IPS DF 6.9 (cell line): ENCODE measurements at regions not wholly inside any gene's neighbourhood (a gene's known extent, or its start where the extent isn't known, plus 50 kb on each side); places are given as distances from the start of the nearest gene placed in this dataset.
"Not testable (repeated sequence)": the region's sequence is repeated elsewhere in the genome, so short reads cannot be mapped to it uniquely, and the experiment has no call there.

Experiments
- DNase-seq: peaks from one replicate; pipeline ENCODE4 v3.0.0-alpha.2; 2013; ENCODE audit warnings: low read depth, low spot score
- H3K27ac ChIP-seq: one replicate; pipeline ENCODE4 v1.5.1; 2013; ENCODE audit warnings: low read length, control low read depth
- H3K27me3 ChIP-seq: 2 replicates; pipeline ENCODE4 v1.6.1; 2013; ENCODE audit warnings: mild to moderate bottlenecking, low read length; ENCODE audit not compliant: control insufficient read depth, insufficient read depth
- H3K36me3 ChIP-seq: 2 replicates; pipeline ENCODE4 v1.6.1; 2013; ENCODE audit warnings: low read length; ENCODE audit not compliant: control insufficient read depth, insufficient read depth
- H3K4me1 ChIP-seq: 2 replicates; pipeline ENCODE4 v1.6.1; 2013; ENCODE audit warnings: low read length; ENCODE audit not compliant: control insufficient read depth, insufficient read depth
- H3K4me3 ChIP-seq: 2 replicates; pipeline ENCODE4 v1.5.1; 2013; ENCODE audit warnings: mild to moderate bottlenecking, low read length
- H3K9me3 ChIP-seq: 2 replicates; pipeline ENCODE4 v1.6.1; 2013; ENCODE audit warnings: low read length, inconsistent platforms; ENCODE audit not compliant: control insufficient read depth, insufficient read depth
- WGBS: extraction: QIAGEN DNeasy Blood & Tissue Kit; methylation state at CpG from one replicate; pipeline ENCODE4 v1.1.7; 2013; ENCODE audit warnings: mixed read lengths, missing lambda C conversion rate; ENCODE audit not compliant: insufficient read length, insufficient coverage; 5-methylcytosine and 5-hydroxymethylcytosine counted together

GRCh38 chr2:116269040-116269439 is 1545.5 kb upstream of the DDX18 start:
- Histone ChIP-seq H3K9me3 (no peaks in the 10 kb centered on the region), H3K27me3 (no peaks in the 10 kb centered on the region), H3K27ac (no peak overlapping the region), H3K4me1 (no peaks in the 10 kb centered on the region), H3K36me3 (no peaks in the 10 kb centered on the region), H3K4me3 (no peak overlapping the region)
- no CpG with 5 or more reads among the region's 13 CpGs for WGBS
- no peak for DNase-seq

- Histone ChIP-seq H3K27me3 (no peaks in the 10 kb centered on the region), H3K36me3 (no peaks in the 10 kb centered on the region), H3K27ac (no peak overlapping the region), H3K9me3 (no peaks in the 10 kb centered on the region), H3K4me3 (no peak overlapping the region), H3K4me1 (no peaks in the 10 kb centered on the region)
- WGBS: no CpG with 5 or more reads among the region's 1 CpG
- DNase-seq: no peak
These were observed 1510.2 kb upstream of the DDX18 start for GRCh38 chr2:116304328-116304727.

GRCh38 chr2:116317111-116317510 is 1497.4 kb upstream of the DDX18 start:
- Histone ChIP-seq H3K4me3 (no peak overlapping the region), H3K27ac (no peak overlapping the region), H3K27me3 (no peaks in the 10 kb centered on the region), H3K9me3 (no peaks in the 10 kb centered on the region), H3K4me1 (peaks cover 2% of the 10 kb centered on the region; the same call in 1 of the 2 replicates), H3K36me3 (no peaks in the 10 kb centered on the region)
- no CpG with 5 or more reads among the region's 2 CpGs for WGBS
- no peak for DNase-seq

- no CpG with 5 or more reads among the region's 8 CpGs for WGBS
- H3K4me1 ChIP-seq, H3K27me3 ChIP-seq: not testable (repeated sequence)
These were observed 1495.9 kb upstream of the DDX18 start for GRCh38 chr2:116318551-116318950.

GRCh38 chr2:116319001-116319400 is 1495.5 kb upstream of the DDX18 start:
- Histone ChIP-seq H3K9me3 (no peaks in the 10 kb centered on the region), H3K27me3 (no peaks in the 10 kb centered on the region), H3K4me3 (no peak overlapping the region), H3K36me3 (no peaks in the 10 kb centered on the region), H3K4me1 (peaks cover 2% of the 10 kb centered on the region; the same call in 1 of the 2 replicates), H3K27ac (no peak overlapping the region)
- no CpG with 5 or more reads among the region's 1 CpG for WGBS
- DNase-seq: no peak

More at GRCh38 chr2:116318551-116318950, 1495.9 kb upstream of the DDX18 start:
- H3K36me3 ChIP-seq, H3K9me3 ChIP-seq, H3K27ac ChIP-seq, H3K4me3 ChIP-seq, DNase-seq: not testable (repeated sequence)

- H3K27ac ChIP-seq: no peak overlapping the region
- DNase-seq: peak; percentile 22
- no peaks in the 10 kb centered on the region for H3K27me3 ChIP-seq
- H3K4me1 ChIP-seq: peaks cover 2% of the 10 kb centered on the region; the same call in 1 of the 2 replicates
- H3K36me3 ChIP-seq: no peaks in the 10 kb centered on the region
- H3K4me3 ChIP-seq: no peak overlapping the region
- no peaks in the 10 kb centered on the region for H3K9me3 ChIP-seq
These were observed 1494.6 kb upstream of the DDX18 start for GRCh38 chr2:116319935-116320334.

GRCh38 chr2:116329280-116329679 is 1485.2 kb upstream of the DDX18 start:
- Histone ChIP-seq H3K4me1 (no peaks in the 10 kb centered on the region), H3K27me3 (no peaks in the 10 kb centered on the region), H3K36me3 (no peaks in the 10 kb centered on the region), H3K4me3 (no peak overlapping the region), H3K9me3 (no peaks in the 10 kb centered on the region), H3K27ac (no peak overlapping the region)
- DNase-seq: no peak
- no CpG with 5 or more reads among the region's 3 CpGs for WGBS

GRCh38 chr2:116340690-116341089 is 1473.8 kb upstream of the DDX18 start:
- Histone ChIP-seq H3K9me3 (no peaks in the 10 kb centered on the region), H3K36me3 (no peaks in the 10 kb centered on the region), H3K27me3 (no peaks in the 10 kb centered on the region), H3K27ac (no peak overlapping the region), H3K4me1 (no peaks in the 10 kb centered on the region), H3K4me3 (no peak overlapping the region)
- DNase-seq: no peak
- WGBS: no CpG with 5 or more reads among the region's 2 CpGs

- Histone ChIP-seq H3K4me3 (no peak overlapping the region), H3K27ac (no peak overlapping the region), H3K36me3 (no peaks in the 10 kb centered on the region), H3K4me1 (no peaks in the 10 kb centered on the region), H3K27me3 (no peaks in the 10 kb centered on the region), H3K9me3 (no peaks in the 10 kb centered on the region)
- DNase-seq: no peak
- WGBS: no CpG with 5 or more reads among the region's 6 CpGs
These were observed 1448.3 kb upstream of the DDX18 start for GRCh38 chr2:116366212-116366611.

GRCh38 chr2:116378786-116379185 is 1435.7 kb upstream of the DDX18 start:
- Histone ChIP-seq H3K4me1 (no peaks in the 10 kb centered on the region), H3K27ac (no peak overlapping the region), H3K36me3 (no peaks in the 10 kb centered on the region), H3K4me3 (no peak overlapping the region), H3K27me3 (no peaks in the 10 kb centered on the region), H3K9me3 (no peaks in the 10 kb centered on the region)
- WGBS: no CpG with 5 or more reads among the region's 5 CpGs
- no peak for DNase-seq

- no peak for DNase-seq
- no peaks in the 10 kb centered on the region for H3K36me3 ChIP-seq
- H3K4me1 ChIP-seq: no peaks in the 10 kb centered on the region
- H3K27ac ChIP-seq: no peak overlapping the region
- WGBS: no CpG with 5 or more reads among the region's 2 CpGs
- no peaks in the 10 kb centered on the region for H3K27me3 ChIP-seq
- no peaks in the 10 kb centered on the region; the same call in 1 of the 2 replicates for H3K9me3 ChIP-seq
- H3K4me3 ChIP-seq: no peak overlapping the region
These were observed 1403.3 kb upstream of the DDX18 start for GRCh38 chr2:116411211-116411610.
